Tibial nerve (tissue), 4 donors: ENCODE measurements at regions not wholly inside any gene's neighbourhood (a gene's known extent, or its start where the extent isn't known, plus 50 kb on each side); places are given as distances from the start of the nearest gene placed in this dataset.

Source experiments
- EP300 ChIP-seq, 2 donors: sonication (generic); formaldehyde crosslinking; IDR thresholded peaks; one replicate each; pipeline ENCODE4 v1.6.1; 2017; ENCODE audit warnings: antibody characterized with exemption in 2 of 2, mild to moderate bottlenecking in 1 of 2
- POLR2A ChIP-seq, 2 donors: fragments of 450-650 bp; IDR thresholded peaks; one replicate each; pipeline ENCODE4 v1.6.1; 2017; ENCODE audit warnings: antibody characterized with exemption in 2 of 2, mild to moderate bottlenecking in 2 of 2, moderate library complexity in 2 of 2
- TF ChIP-seq, protein P1 (sequence below), 5 experiments: fragments of 200-600 bp in 3 of 5; fragments of 450-650 bp in 2 of 5; sonication (generic) in 3 of 5; IDR thresholded peaks; one replicate each; pipeline ENCODE4 v1.5.1; 2016 to 2019; ENCODE audit warnings: antibody characterized with exemption in 5 of 5, mild to moderate bottlenecking in 3 of 5, moderate library complexity in 2 of 5

DNA sequence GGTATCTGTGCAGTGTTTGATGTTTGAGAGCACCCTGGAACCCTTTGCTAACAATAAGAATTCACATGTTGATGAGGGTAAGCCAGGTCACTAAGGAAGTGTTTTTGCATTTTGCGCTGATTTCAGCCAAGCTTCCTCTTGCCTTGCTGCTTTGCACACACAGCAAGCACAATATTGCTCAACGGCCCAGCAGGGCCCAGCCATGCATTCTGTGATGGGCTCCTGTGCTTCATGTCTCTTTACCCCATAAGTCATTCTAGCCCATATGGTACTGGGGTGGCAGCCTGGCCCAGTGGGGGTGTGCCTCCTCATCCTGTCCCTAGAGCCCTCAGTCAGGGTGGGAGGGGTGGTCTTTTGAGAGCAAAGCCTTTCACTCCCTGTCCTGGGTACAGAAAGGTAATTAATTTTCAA is 481.3 kb downstream of the GADD45G start:
- TF ChIP-seq, protein P1, sequence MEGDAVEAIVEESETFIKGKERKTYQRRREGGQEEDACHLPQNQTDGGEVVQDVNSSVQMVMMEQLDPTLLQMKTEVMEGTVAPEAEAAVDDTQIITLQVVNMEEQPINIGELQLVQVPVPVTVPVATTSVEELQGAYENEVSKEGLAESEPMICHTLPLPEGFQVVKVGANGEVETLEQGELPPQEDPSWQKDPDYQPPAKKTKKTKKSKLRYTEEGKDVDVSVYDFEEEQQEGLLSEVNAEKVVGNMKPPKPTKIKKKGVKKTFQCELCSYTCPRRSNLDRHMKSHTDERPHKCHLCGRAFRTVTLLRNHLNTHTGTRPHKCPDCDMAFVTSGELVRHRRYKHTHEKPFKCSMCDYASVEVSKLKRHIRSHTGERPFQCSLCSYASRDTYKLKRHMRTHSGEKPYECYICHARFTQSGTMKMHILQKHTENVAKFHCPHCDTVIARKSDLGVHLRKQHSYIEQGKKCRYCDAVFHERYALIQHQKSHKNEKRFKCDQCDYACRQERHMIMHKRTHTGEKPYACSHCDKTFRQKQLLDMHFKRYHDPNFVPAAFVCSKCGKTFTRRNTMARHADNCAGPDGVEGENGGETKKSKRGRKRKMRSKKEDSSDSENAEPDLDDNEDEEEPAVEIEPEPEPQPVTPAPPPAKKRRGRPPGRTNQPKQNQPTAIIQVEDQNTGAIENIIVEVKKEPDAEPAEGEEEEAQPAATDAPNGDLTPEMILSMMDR (IDR thresholded peaks at IDR 0.05), result no peak
- TF ChIP-seq POLR2A (IDR thresholded peaks at IDR 0.05), result no peak
- peak in 1 of 2 donors; percentile 51 for TF ChIP-seq EP300 (IDR thresholded peaks at IDR 0.05)
